H9 (cell line): ENCODE measurements at regions not wholly inside any gene's neighbourhood (a gene's known extent, or its start where the extent isn't known, plus 50 kb on each side); places are given as distances from the start of the nearest gene placed in this dataset.

Source experiments
- DNase-seq: peaks from one replicate; pipeline ENCODE4 v3.0.0-alpha.2; 2017
- H2AFZ ChIP-seq: one replicate; pipeline ENCODE4 v1.6.1; 2013; ENCODE audit warnings: mild to moderate bottlenecking, low read length, control low read depth, moderate library complexity
- H2AK5ac ChIP-seq: 2 replicates; pipeline ENCODE4 v1.6.1; 2013; ENCODE audit warnings: low read length, control low read depth, mixed read lengths; ENCODE audit not compliant: insufficient read length
- H2BK120ac ChIP-seq: one replicate; pipeline ENCODE4 v1.6.1; 2013; ENCODE audit warnings: low read depth, mild to moderate bottlenecking, low read length, control low read depth, inconsistent platforms; ENCODE audit not compliant: poor library complexity, severe bottlenecking
- H2BK12ac ChIP-seq: 2 replicates; pipeline ENCODE4 v1.6.1; 2013; ENCODE audit warnings: low read length, control low read depth, mixed read lengths, low read depth; ENCODE audit not compliant: insufficient read length
- H2BK15ac ChIP-seq: 2 replicates; pipeline ENCODE4 v1.6.1; 2013; ENCODE audit warnings: low read depth, low read length, control low read depth
- H2BK20ac ChIP-seq: one replicate; pipeline ENCODE4 v1.6.1; 2013; ENCODE audit warnings: low read depth, mild to moderate bottlenecking, low read length, control low read depth, inconsistent platforms; ENCODE audit not compliant: poor library complexity, severe bottlenecking
- H2BK5ac ChIP-seq: 2 replicates; pipeline ENCODE4 v1.6.1; 2013; ENCODE audit warnings: low read length, control low read depth, mixed read lengths; ENCODE audit not compliant: insufficient read length
- H3K14ac ChIP-seq: 2 replicates; pipeline ENCODE4 v1.6.1; 2013; ENCODE audit warnings: low read length, control low read depth; ENCODE audit not compliant: insufficient read depth
- H3K18ac ChIP-seq: 2 replicates; pipeline ENCODE4 v1.6.1; 2013; ENCODE audit warnings: low read depth, mild to moderate bottlenecking, mixed read lengths, low read length, control low read depth; ENCODE audit not compliant: insufficient read length
- H3K23ac ChIP-seq: 2 replicates; pipeline ENCODE4 v1.6.1; 2013; ENCODE audit warnings: low read length, control low read depth, mixed read lengths, low read depth; ENCODE audit not compliant: insufficient read length
- H3K23me2 ChIP-seq: 2 replicates; pipeline ENCODE4 v1.6.1; 2013; ENCODE audit warnings: low read depth, mild to moderate bottlenecking, mixed read lengths, low read length, control low read depth; ENCODE audit not compliant: insufficient read length, poor library complexity, severe bottlenecking
- H3K27ac ChIP-seq: 2 replicates; pipeline ENCODE4 v1.5.1; 2013; ENCODE audit warnings: low read length, control low read depth, mixed read lengths, low read depth; ENCODE audit not compliant: insufficient read length
- H3K27me3 ChIP-seq: 2 replicates; pipeline ENCODE4 v1.6.1; 2013; ENCODE audit warnings: low read length, control low read depth, inconsistent platforms; ENCODE audit not compliant: insufficient read depth
- H3K4ac ChIP-seq: 2 replicates; pipeline ENCODE4 v1.6.1; 2013; ENCODE audit warnings: low read depth, mild to moderate bottlenecking, control low read depth, inconsistent platforms, low read length, moderate library complexity
- H3K4me1 ChIP-seq: 2 replicates; pipeline ENCODE4 v1.6.1; 2013; ENCODE audit warnings: low read length, control low read depth, inconsistent platforms; ENCODE audit not compliant: insufficient read depth
- H3K4me2 ChIP-seq: 2 replicates; pipeline ENCODE4 v1.6.1; 2013; ENCODE audit warnings: low read length, control low read depth, mixed read lengths; ENCODE audit not compliant: insufficient read length, insufficient read depth
- H3K56ac ChIP-seq: 2 replicates; pipeline ENCODE4 v1.6.1; 2013; ENCODE audit warnings: low read depth, mild to moderate bottlenecking, mixed read lengths, low read length, control low read depth; ENCODE audit not compliant: insufficient read length
- H3K79me1 ChIP-seq: 2 replicates; pipeline ENCODE4 v1.6.1; 2013; ENCODE audit warnings: low read depth, mild to moderate bottlenecking, moderate library complexity, low read length, control low read depth, inconsistent platforms; ENCODE audit not compliant: insufficient read depth, poor library complexity, severe bottlenecking
- H3K79me2 ChIP-seq: 2 replicates; pipeline ENCODE4 v1.6.1; 2013; ENCODE audit warnings: low read length, control low read depth, inconsistent platforms; ENCODE audit not compliant: insufficient read depth
- H3K9ac ChIP-seq: 2 replicates; pipeline ENCODE4 v1.6.1; 2013; ENCODE audit warnings: low read length, control low read depth, mixed read lengths; ENCODE audit not compliant: insufficient read length; ENCODE audit errors: extremely low read depth
- H3K9me3 ChIP-seq: one replicate; pipeline ENCODE4 v1.6.1; 2013; ENCODE audit warnings: low read depth, low read length, inconsistent platforms; ENCODE audit not compliant: control insufficient read depth
- H3T11ph ChIP-seq: one replicate; pipeline ENCODE4 v1.6.1; 2013; ENCODE audit warnings: mild to moderate bottlenecking, low read length, control low read depth, inconsistent platforms
- H4K20me1 ChIP-seq: one replicate; pipeline ENCODE4 v1.6.1; 2013; ENCODE audit not compliant: control insufficient read depth, insufficient read length, insufficient read depth
- H4K5ac ChIP-seq: 2 replicates; pipeline ENCODE4 v1.6.1; 2013; ENCODE audit warnings: low read depth, mild to moderate bottlenecking, mixed read lengths, low read length, control low read depth; ENCODE audit not compliant: insufficient read length
- H4K8ac ChIP-seq: replicated peaks from 2 replicates; pipeline ENCODE4 v1.6.1; 2013; ENCODE audit warnings: low read length, control low read depth, mixed read lengths, low read depth; ENCODE audit not compliant: insufficient read length
- H4K91ac ChIP-seq: 2 replicates; pipeline ENCODE4 v1.6.1; 2013; ENCODE audit warnings: low read depth, mild to moderate bottlenecking, moderate library complexity, mixed read lengths, low read length, control low read depth; ENCODE audit not compliant: insufficient read length
- H3K27ac Mint-ChIP-seq, 3 experiments: 2 replicates in 2 of 3; 3 replicates in 1 of 3; pipeline ENCODE4 v1.8.0; 2020 to 2021; ENCODE audit warnings: mixed read lengths in 3 of 3, mild to moderate bottlenecking in 1 of 3, moderate library complexity in 1 of 3
- H3K27me3 Mint-ChIP-seq: 2 replicates; pipeline ENCODE4 v1.8.0; 2021; ENCODE audit warnings: low read depth, mild to moderate bottlenecking, moderate library complexity, mixed read lengths
- H3K36me3 Mint-ChIP-seq, 3 experiments: 2 replicates in 2 of 3; 3 replicates in 1 of 3; pipeline ENCODE4 v1.8.0; 2020 to 2021; ENCODE audit warnings: low read depth in 3 of 3, mixed read lengths in 3 of 3; ENCODE audit not compliant: insufficient read depth in 1 of 3
- H3K4me1 Mint-ChIP-seq, 2 experiments: 2 replicates each; pipeline ENCODE4 v1.8.0; 2020; ENCODE audit warnings: mixed read lengths in 2 of 2
- H3K4me3 Mint-ChIP-seq, 2 experiments: 2 replicates in 1 of 2; 3 replicates in 1 of 2; pipeline ENCODE4 v1.8.0; 2020 to 2021; ENCODE audit warnings: mild to moderate bottlenecking in 2 of 2, mixed read lengths in 2 of 2, moderate library complexity in 1 of 2
- H3K9me3 Mint-ChIP-seq, 2 experiments: 2 replicates in 1 of 2; 3 replicates in 1 of 2; pipeline ENCODE4 v1.8.0; 2020; ENCODE audit warnings: mild to moderate bottlenecking in 2 of 2, mixed read lengths in 2 of 2, moderate library complexity in 1 of 2
- CTCF ChIP-seq: fragments of 200-600 bp; sonication (generic); conservative IDR thresholded peaks from 3 replicates; pipeline ENCODE4 v1.8.0; 2021; ENCODE audit warnings: antibody characterized with exemption, mild to moderate bottlenecking
- WGBS: extraction: QIAGEN DNeasy Blood & Tissue Kit; methylation state at CpG from one replicate; pipeline ENCODE4 v1.1.7; 2013; ENCODE audit warnings: missing lambda C conversion rate, low lambda C conversion rate, mixed read lengths; ENCODE audit not compliant: insufficient read length; ENCODE audit errors: extremely low coverage; 5-methylcytosine and 5-hydroxymethylcytosine counted together

- no peak for DNase-seq
- no peaks in the 10 kb centered on the region for H4K20me1 ChIP-seq
- TF ChIP-seq CTCF, result no peak
- H3K27me3 Mint-ChIP-seq, result no peaks in the 10 kb centered on the region; the same call in 1 of the 2 replicates
- H3K79me1 ChIP-seq, result no peaks in the 10 kb centered on the region
- no peak overlapping the region for H4K5ac ChIP-seq
- H2BK12ac ChIP-seq, result no peak overlapping the region
- H3K23me2 ChIP-seq, result no peaks in the 10 kb centered on the region
- H3K79me2 ChIP-seq, result no peaks in the 10 kb centered on the region
- no CpG with 5 or more reads among the region's 6 CpGs for WGBS
- H3K4me2 ChIP-seq, result no peak overlapping the region
- peaks cover 16 to 19% of the 10 kb centered on the region in 2 experiments for H3K9me3 Mint-ChIP-seq
- H3K4ac ChIP-seq, result no peak overlapping the region
- H4K8ac ChIP-seq, result no peak overlapping the region
- H2BK20ac ChIP-seq, result no peak overlapping the region
- H2AFZ ChIP-seq, result no peak overlapping the region
- H3K9me3 ChIP-seq, result no peaks in the 10 kb centered on the region
- no peak overlapping the region for H2BK5ac ChIP-seq
- H3K4me3 Mint-ChIP-seq, result no peak overlapping the region
- H3K18ac ChIP-seq, result no peak overlapping the region
- H3K9ac ChIP-seq, result no peak overlapping the region
- H2AK5ac ChIP-seq, result no peak overlapping the region
- no peaks in the 10 kb centered on the region for H3K27me3 ChIP-seq
- H3K27ac ChIP-seq, result no peak overlapping the region
- H3K23ac ChIP-seq, result no peak overlapping the region
- H3T11ph ChIP-seq, result no peak overlapping the region
- no peak overlapping the region for H3K56ac ChIP-seq
- no peaks in the 10 kb centered on the region for H3K4me1 ChIP-seq
- no peak overlapping the region for H2BK120ac ChIP-seq
- no peaks in the 10 kb centered on the region; a peak in 1 of 4 replicates for H3K4me1 Mint-ChIP-seq
- no peak overlapping the region for H3K27ac Mint-ChIP-seq
- no peak overlapping the region for H2BK15ac ChIP-seq
- peaks cover 0 to 6% (median 5%) of the 10 kb centered on the region in 3 experiments; a peak in 5 of 7 replicates for H3K36me3 Mint-ChIP-seq
- H4K91ac ChIP-seq, result no peak overlapping the region
- no peak overlapping the region for H3K14ac ChIP-seq
Observed at GRCh38 chr15:87662575-87662974, 594.0 kb downstream of the NTRK3 start.
